ENCODE measurements at regions not wholly inside any gene's neighbourhood (a gene's known extent, or its start where the extent isn't known, plus 50 kb on each side); places are given as distances from the start of the nearest gene placed in this dataset.

GRCh38 chrX:45771114-45771513, 570.4 kb upstream of the DIPK2B start:
- Histone ChIP-seq H3K27ac (peak overlapping the region in 19 of 21 experiments; percentile 24 to 93 (median 77)), H3K4me3 (peak overlapping the region; percentile 16 to 48 (median 34))

GRCh38 chrX:45769761-45770582, 569.3 kb upstream of the DIPK2B start:
- peak overlapping the region; percentile 16 to 48 (median 34) for H3K4me3 ChIP-seq
- peak overlapping the region in 20 of 21 experiments; percentile 46 to 93 (median 78) for H3K27ac ChIP-seq

- H3K27ac ChIP-seq = peak overlapping the region in 17 of 21 experiments; percentile 30 to 93 (median 79)
Measured at GRCh38 chrX:45768666-45769236, 568.1 kb upstream of the DIPK2B start.

GRCh38 chrX:45766981-45767501, 566.4 kb upstream of the DIPK2B start:
- peak overlapping the region in 18 of 21 experiments; percentile 17 to 93 (median 59) for H3K27ac ChIP-seq
- peak overlapping the region in 5 of 7 experiments; percentile 13 to 48 (median 43) for H3K4me3 ChIP-seq

More at GRCh38 chrX:45768666-45769236, 568.1 kb upstream of the DIPK2B start:
- peak overlapping the region; percentile 16 to 48 (median 34) for H3K4me3 ChIP-seq

- Histone ChIP-seq H3K4me3 (no peak overlapping the region), H3K27ac (peak overlapping the region in 7 of 21 experiments; percentile 8 to 93 (median 38))
Measured at GRCh38 chrX:45765767-45766166, 565.1 kb upstream of the DIPK2B start.

- Histone ChIP-seq H3K27ac (peak overlapping the region in 7 of 21 experiments; percentile 8 to 93 (median 38)), H3K4me3 (no peak overlapping the region)
Measured at GRCh38 chrX:45765281-45765680, 564.6 kb upstream of the DIPK2B start.

- H3K4me3 ChIP-seq = no peak overlapping the region
- peak overlapping the region in 7 of 21 experiments; percentile 19 to 83 (median 37) for H3K27ac ChIP-seq
Measured at GRCh38 chrX:45762699-45763647, 562.3 kb upstream of the DIPK2B start.

- H3K27ac ChIP-seq = peak overlapping the region in 3 of 21 experiments; percentile 7 to 83 (median 21)
- H3K4me3 ChIP-seq = no peak overlapping the region
Measured at GRCh38 chrX:45761920-45762319, 561.2 kb upstream of the DIPK2B start.

- no peak overlapping the region for H3K4me3 ChIP-seq
- peak overlapping the region in 8 of 21 experiments; percentile 11 to 89 (median 43) for H3K27ac ChIP-seq
Measured at GRCh38 chrX:45760187-45760742, 559.6 kb upstream of the DIPK2B start.

- Histone ChIP-seq H3K27ac (peak overlapping the region in 13 of 21 experiments; percentile 35 to 89 (median 62)), H3K4me3 (no peak overlapping the region)
Measured at GRCh38 chrX:45758738-45759397, 558.2 kb upstream of the DIPK2B start.

- Histone ChIP-seq H3K4me3 (no peak overlapping the region), H3K27ac (peak overlapping the region in 12 of 21 experiments; percentile 35 to 89 (median 63))
Measured at GRCh38 chrX:45758319-45758718, 557.6 kb upstream of the DIPK2B start.

- H3K4me3 ChIP-seq = no peak overlapping the region
Measured at GRCh38 chrX:45757272-45757671, 556.6 kb upstream of the DIPK2B start.

GRCh38 chrX:45756557-45756956, 555.9 kb upstream of the DIPK2B start:
- Histone ChIP-seq H3K4me3 (no peak overlapping the region), H3K27ac (peak overlapping the region in 6 of 21 experiments; percentile 13 to 89 (median 60))

More at GRCh38 chrX:45757272-45757671, 556.6 kb upstream of the DIPK2B start:
- peak overlapping the region in 5 of 21 experiments; percentile 6 to 89 (median 75) for H3K27ac ChIP-seq

GRCh38 chrX:45755703-45756102, 555.0 kb upstream of the DIPK2B start:
- Histone ChIP-seq H3K4me3 (no peak overlapping the region), H3K27ac (peak overlapping the region in 2 of 21 experiments; percentile 6 to 51)

- Histone ChIP-seq H3K4me3 (no peak overlapping the region), H3K27ac (peak overlapping the region in 2 of 21 experiments; percentile 33 to 34)
Measured at GRCh38 chrX:45751156-45751555, 550.5 kb upstream of the DIPK2B start.

- Histone ChIP-seq H3K27ac (no peak overlapping the region), H3K4me3 (no peak overlapping the region)
Measured at GRCh38 chrX:45750639-45751038, 550.0 kb upstream of the DIPK2B start.

GRCh38 chrX:45749375-45749774, 548.7 kb upstream of the DIPK2B start:
- Histone ChIP-seq H3K4me3 (no peak overlapping the region), H3K27ac (peak overlapping the region in 2 of 21 experiments; percentile 21)

GRCh38 chrX:45748369-45748774, 547.7 kb upstream of the DIPK2B start:
- peak overlapping the region in 1 of 21 experiments; percentile 31 for H3K27ac ChIP-seq
- no peak overlapping the region for H3K4me3 ChIP-seq

Data from skin epidermis (tissue), 12 donors.